Astrocyte of the spinal cord (primary cell): ENCODE measurements at regions not wholly inside any gene's neighbourhood (a gene's known extent, or its start where the extent isn't known, plus 50 kb on each side); places are given as distances from the start of the nearest gene placed in this dataset.

Source experiments
- DNase-seq: peaks from one replicate; pipeline ENCODE4 v3.0.0; 2011; ENCODE audit warnings: low read depth, low spot score
- H3K4me3 ChIP-seq: 2 replicates; pipeline ENCODE4 v1.5.1; 2011; ENCODE audit warnings: low read depth, mild to moderate bottlenecking, low read length, moderate library complexity
- in situ Hi-C: cut with HindIII; loops from 2 replicates; pipeline ENCODE4 v1.10.0; 2017; ENCODE audit warnings: low sequenced_read_pairs
- TF ChIP-seq, protein P1 (sequence below): IDR thresholded peaks from 2 replicates; pipeline ENCODE4 v1.5.1; 2012; ENCODE audit warnings: low read depth, mild to moderate bottlenecking, low read length, inconsistent platforms

DNA sequence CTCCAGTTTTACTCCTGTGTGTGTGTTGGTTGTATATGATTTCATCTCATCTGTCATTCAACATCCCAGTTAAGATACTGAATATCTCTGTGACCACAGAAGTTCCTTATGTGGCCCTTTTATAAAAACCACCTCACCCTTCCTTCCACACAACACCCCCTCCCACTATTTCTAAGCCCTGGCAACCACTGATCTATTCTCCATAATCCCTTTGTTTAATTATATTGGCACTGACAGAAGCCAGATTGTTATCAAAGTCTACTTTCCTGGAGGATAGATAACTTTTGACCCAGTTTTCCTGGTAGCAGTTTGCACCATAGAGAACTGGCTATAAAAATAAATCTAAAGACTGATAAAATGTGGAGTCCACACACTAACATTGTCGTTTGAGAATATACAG is 902.8 kb downstream of the SLC16A7 start:
- DNase-seq, result no peak
- in situ Hi-C loops, result no loop called here
- TF ChIP-seq, protein P1, sequence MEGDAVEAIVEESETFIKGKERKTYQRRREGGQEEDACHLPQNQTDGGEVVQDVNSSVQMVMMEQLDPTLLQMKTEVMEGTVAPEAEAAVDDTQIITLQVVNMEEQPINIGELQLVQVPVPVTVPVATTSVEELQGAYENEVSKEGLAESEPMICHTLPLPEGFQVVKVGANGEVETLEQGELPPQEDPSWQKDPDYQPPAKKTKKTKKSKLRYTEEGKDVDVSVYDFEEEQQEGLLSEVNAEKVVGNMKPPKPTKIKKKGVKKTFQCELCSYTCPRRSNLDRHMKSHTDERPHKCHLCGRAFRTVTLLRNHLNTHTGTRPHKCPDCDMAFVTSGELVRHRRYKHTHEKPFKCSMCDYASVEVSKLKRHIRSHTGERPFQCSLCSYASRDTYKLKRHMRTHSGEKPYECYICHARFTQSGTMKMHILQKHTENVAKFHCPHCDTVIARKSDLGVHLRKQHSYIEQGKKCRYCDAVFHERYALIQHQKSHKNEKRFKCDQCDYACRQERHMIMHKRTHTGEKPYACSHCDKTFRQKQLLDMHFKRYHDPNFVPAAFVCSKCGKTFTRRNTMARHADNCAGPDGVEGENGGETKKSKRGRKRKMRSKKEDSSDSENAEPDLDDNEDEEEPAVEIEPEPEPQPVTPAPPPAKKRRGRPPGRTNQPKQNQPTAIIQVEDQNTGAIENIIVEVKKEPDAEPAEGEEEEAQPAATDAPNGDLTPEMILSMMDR, result no peak
- no peak overlapping the region for H3K4me3 ChIP-seq

DNA sequence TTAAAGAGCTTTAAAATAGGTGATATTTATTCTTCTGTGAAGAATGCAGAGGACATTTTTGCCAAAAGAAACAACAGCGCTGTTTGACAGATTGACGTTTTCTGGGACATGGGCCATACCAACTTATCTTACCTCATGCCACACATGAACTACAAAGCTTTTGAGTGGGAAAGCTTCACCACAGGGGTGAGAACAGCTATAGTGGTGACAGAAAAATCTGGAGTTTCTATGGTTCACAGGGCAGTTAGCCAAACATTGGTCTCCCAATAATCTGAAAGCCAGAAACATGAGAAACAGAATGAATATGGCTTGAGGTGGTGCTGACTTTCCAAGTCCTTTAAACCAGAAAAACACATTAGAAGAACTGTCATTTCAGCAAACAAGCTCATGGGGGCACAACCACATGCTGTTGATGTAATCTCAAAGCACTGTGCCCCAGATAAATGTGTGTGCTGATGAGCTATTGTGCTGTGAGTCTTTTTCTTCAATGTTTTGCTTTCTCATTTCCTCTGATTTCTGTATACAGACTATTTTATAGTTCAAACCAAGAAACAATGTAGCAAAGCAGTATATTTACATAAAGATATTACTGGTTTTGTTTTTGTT is 905.4 kb downstream of the SLC16A7 start:
- in situ Hi-C loops, result no loop called here
- H3K4me3 ChIP-seq, result no peak overlapping the region
- TF ChIP-seq, protein P1, result peak; percentile 1
- DNase-seq, result peak; percentile 61

DNA sequence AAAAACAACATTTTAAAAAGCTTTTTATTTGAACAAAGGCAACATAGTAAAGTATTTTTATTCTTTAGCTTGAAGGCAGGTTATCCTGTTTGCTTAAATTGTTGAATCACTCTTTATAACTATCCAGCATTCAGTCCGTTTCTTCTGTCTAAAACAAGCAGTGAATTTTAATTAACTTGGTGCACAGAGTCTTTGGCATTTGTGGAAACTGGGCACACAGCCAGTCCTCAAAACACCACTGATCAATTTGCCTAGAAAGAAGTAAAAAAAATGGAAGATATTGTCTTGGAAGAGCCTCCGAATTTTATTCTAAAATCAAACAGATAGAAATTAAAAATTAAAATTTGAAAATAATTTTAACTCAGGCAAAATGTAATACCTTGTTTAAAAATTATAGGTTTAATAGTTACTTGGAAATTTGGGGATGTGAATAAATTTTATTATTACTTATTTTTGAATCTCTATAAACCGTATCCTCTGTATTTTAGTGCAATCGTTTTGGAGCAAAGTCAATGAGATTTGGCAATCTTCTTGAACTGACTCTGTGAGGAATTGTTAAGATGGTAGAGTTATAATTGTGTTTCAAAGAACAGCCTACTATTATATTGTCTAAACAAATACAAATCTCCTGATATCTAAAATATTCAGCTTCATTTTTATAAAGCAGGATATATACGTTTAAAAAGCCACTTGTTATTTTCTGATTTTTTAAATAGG is 927.0 kb downstream of the SLC16A7 start:
- in situ Hi-C loops, result no loop called here
- TF ChIP-seq, protein P1, result no peak
- no peak overlapping the region for H3K4me3 ChIP-seq
- DNase-seq, result no peak

DNA sequence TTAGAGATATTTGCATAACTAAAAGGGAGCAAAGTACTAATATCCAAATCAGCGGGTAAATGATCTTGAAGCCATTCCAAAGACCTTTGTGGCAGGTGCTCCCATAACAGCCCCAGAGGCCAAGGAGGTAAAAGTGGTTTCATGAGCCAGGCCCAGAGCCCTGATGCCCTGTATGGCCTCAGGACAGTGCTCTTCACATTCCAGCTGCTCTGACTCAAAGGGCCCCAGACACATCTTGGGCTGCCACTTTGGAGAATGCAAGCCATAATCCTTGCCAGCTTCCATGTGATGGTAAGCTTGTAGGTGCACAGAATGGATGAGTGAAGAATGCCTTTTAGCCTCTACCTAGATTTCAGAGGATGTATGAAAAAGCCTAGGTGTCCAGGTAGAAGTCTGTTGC is 933.4 kb downstream of the SLC16A7 start:
- TF ChIP-seq, protein P1, result no peak
- DNase-seq, result no peak
- no peak overlapping the region for H3K4me3 ChIP-seq
- in situ Hi-C loops, result no loop called here

DNA sequence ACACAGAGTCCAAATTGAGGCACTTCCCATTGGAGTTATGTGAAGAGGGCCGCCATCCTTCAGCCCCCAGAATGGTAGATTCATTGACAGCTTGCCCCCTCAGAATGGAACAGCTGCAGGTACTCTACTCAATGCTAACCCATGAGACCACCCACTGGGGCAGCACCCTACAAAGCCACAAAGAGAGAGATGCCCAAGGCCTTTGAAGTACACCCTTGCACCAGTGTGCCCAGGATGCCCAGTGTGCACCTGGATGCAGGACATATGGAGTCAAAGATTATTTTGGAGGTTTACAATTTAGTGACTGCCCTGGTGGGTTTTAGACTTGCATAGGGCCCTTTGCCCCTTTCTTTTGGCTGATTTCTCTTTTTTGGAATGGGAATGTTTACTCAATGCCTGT is 933.9 kb downstream of the SLC16A7 start:
- H3K4me3 ChIP-seq, result no peak overlapping the region
- TF ChIP-seq, protein P1, result no peak
- no peak for DNase-seq

DNA sequence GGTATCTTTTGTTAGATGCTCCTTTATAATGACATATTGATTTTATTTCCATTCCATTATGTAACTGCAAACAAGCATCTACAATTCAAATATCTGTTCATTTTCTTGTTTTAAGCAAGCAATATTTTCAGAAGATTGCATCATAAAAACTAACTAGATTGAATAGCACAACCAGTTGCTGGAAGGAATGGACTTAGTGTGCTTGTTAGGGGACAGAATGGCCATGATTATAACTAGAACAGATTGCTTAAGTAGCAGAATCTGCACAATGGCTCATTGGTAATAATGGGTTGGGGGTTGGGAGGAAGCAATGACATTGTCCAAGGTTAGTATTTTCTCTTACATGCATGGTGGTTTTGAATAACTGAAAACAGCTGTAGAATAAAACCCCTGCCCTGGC is 939.5 kb downstream of the SLC16A7 start:
- no peak overlapping the region for H3K4me3 ChIP-seq
- DNase-seq, result no peak
- in situ Hi-C loops, result no loop called here
- TF ChIP-seq, protein P1, result no peak

More for the DNA sequence above, 933.9 kb downstream of the SLC16A7 start:
- in situ Hi-C loops, result no loop called here
